Chondrocyte (in vitro differentiated cells): ENCODE measurements at regions not wholly inside any gene's neighbourhood (a gene's known extent, or its start where the extent isn't known, plus 50 kb on each side); places are given as distances from the start of the nearest gene placed in this dataset.

Experiments used
- DNase-seq: peaks from one replicate; pipeline ENCODE4 v3.0.0; 2021; ENCODE audit warnings: mixed read lengths, low spot score
- H3K27ac Mint-ChIP-seq: one replicate; pipeline ENCODE4 v1.8.0; 2021; ENCODE audit warnings: mild to moderate bottlenecking, moderate library complexity, mixed read lengths; ENCODE audit not compliant: unreplicated experiment
- H3K27me3 Mint-ChIP-seq: 2 replicates; pipeline ENCODE4 v1.8.0; 2021; ENCODE audit warnings: low read depth, mixed read lengths
- H3K36me3 Mint-ChIP-seq: 2 replicates; pipeline ENCODE4 v1.8.0; 2021; ENCODE audit warnings: low read depth, mixed read lengths
- H3K4me1 Mint-ChIP-seq: 2 replicates; pipeline ENCODE4 v1.8.0; 2021; ENCODE audit warnings: low read depth, mild to moderate bottlenecking, mixed read lengths
- H3K4me3 Mint-ChIP-seq: one replicate; pipeline ENCODE4 v1.8.0; 2021; ENCODE audit warnings: mild to moderate bottlenecking, moderate library complexity, mixed read lengths; ENCODE audit not compliant: unreplicated experiment
- H3K9me3 Mint-ChIP-seq: 2 replicates; pipeline ENCODE4 v1.8.0; 2021; ENCODE audit warnings: low read depth, mixed read lengths
- TF ChIP-seq, protein P1 (sequence below): fragments of 200-600 bp; sonication (generic); IDR thresholded peaks from 2 replicates; pipeline ENCODE4 v1.5.0; 2021; ENCODE audit warnings: antibody characterized with exemption, mild to moderate bottlenecking, moderate library complexity

DNA sequence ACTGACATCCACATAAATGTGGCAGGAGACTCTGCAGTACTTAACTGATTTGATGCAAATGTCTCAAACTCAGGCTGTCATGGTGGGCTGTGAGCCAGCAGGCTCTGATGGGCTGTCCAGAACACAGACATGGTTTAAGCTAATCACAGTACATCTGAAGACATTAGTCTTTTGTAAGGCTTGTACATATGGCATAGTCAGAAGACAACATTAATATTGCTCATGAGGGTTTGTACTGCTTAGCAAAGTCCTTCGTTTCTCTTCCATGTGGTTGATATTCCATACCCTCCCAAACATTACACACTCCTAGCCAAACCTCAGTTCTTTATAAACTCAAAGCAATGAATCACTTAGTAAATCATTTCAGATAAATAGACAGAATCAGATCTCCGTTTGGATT, 330.6 kb downstream of the RND3 start:
- Mint-ChIP-seq H3K27ac (no peak overlapping the region), H3K27me3 (no peaks in the 10 kb centered on the region), H3K4me3 (no peak overlapping the region), H3K36me3 (no peaks in the 10 kb centered on the region), H3K9me3 (no peaks in the 10 kb centered on the region), H3K4me1 (no peaks in the 10 kb centered on the region)
- no peak for DNase-seq
- TF ChIP-seq, protein P1, sequence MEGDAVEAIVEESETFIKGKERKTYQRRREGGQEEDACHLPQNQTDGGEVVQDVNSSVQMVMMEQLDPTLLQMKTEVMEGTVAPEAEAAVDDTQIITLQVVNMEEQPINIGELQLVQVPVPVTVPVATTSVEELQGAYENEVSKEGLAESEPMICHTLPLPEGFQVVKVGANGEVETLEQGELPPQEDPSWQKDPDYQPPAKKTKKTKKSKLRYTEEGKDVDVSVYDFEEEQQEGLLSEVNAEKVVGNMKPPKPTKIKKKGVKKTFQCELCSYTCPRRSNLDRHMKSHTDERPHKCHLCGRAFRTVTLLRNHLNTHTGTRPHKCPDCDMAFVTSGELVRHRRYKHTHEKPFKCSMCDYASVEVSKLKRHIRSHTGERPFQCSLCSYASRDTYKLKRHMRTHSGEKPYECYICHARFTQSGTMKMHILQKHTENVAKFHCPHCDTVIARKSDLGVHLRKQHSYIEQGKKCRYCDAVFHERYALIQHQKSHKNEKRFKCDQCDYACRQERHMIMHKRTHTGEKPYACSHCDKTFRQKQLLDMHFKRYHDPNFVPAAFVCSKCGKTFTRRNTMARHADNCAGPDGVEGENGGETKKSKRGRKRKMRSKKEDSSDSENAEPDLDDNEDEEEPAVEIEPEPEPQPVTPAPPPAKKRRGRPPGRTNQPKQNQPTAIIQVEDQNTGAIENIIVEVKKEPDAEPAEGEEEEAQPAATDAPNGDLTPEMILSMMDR: no peak

DNA sequence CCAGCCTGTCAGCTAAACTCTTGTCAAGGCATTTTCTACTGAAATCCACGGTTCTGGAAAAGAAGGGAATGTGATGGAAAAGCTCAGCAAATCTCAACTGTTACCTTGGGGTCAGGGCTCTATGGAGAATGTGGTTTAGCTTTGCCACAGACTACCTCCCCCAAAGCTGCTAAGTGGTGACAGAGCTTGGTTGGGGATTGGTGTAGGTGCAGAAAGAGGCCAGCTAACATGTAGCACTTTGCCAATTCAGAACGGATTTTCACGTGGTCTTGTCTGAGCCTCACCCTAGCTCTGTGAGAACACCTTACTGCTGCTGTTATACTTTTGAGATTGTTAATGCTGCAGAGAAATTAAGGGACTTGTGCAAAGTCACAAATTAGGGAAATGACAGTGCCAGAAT, 331.1 kb downstream of the RND3 start:
- DNase-seq: no peak
- TF ChIP-seq, protein P1: no peak
- no peaks in the 10 kb centered on the region for H3K36me3 Mint-ChIP-seq
- no peaks in the 10 kb centered on the region for H3K9me3 Mint-ChIP-seq
- H3K27ac Mint-ChIP-seq: no peak overlapping the region
- H3K4me1 Mint-ChIP-seq: no peaks in the 10 kb centered on the region
- H3K27me3 Mint-ChIP-seq: no peaks in the 10 kb centered on the region
- H3K4me3 Mint-ChIP-seq: no peak overlapping the region

DNA sequence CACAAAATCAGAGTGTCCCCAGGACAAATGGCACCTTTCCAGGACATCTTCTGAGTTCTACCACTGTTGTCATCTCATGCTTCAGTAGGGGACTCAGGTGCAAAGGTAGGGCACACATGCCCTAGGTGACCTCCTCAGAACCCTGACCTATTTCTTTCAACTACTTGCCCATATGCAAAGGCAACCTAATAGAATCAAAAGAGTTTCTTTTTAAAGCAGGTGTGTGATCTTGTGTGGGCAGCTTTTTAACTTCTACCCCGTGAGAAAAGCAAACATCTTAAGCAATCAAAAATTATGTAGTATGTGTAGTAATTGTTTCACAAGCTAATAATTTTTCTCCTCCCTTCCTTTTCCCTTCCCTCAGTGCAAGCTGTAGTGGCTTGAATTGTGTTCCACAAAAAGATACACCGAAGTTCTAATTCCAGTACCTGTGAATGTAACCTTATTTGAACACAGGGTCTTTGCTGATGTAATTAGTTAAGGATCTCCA, 333.1 kb downstream of the RND3 start:
- no peaks in the 10 kb centered on the region for H3K27me3 Mint-ChIP-seq
- no peaks in the 10 kb centered on the region for H3K36me3 Mint-ChIP-seq
- TF ChIP-seq, protein P1: no peak
- H3K9me3 Mint-ChIP-seq: no peaks in the 10 kb centered on the region
- H3K4me1 Mint-ChIP-seq: peaks cover 2% of the 10 kb centered on the region
- no peak overlapping the region for H3K4me3 Mint-ChIP-seq
- no peak overlapping the region for H3K27ac Mint-ChIP-seq
- DNase-seq: no peak

DNA sequence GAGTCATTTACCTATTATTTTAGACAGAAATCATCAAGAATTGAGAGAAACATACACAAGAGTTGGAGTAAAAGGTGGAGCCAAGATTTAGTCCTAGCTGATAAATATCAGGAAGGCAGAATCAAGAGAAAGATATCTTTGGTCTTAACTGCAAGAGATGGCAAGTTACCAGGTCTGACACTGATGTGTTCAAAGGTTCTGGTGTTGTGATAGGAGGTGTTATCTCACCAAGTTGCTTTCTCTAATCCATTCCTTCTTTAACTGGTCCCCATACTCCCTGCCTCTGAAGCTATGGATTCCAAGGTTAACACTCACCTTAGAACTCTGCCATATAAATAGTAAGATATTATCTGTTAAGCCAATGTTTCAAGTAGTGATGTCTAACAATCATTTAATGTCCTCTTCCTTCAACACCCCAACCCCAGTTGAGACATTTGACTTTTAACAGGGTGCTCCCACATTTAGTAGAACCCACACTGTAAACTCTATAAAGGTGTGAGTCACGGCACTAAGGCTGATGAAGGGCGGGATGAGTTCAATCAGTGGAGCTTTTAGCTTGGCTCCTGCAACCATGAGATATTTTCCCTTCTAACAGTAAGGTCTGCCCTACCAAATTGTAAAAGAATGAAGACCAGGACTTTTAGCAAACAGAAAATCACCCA, 333.7 kb downstream of the RND3 start:
- Mint-ChIP-seq H3K9me3 (no peaks in the 10 kb centered on the region), H3K4me3 (no peak overlapping the region), H3K27me3 (no peaks in the 10 kb centered on the region), H3K4me1 (peaks cover 3% of the 10 kb centered on the region), H3K36me3 (no peaks in the 10 kb centered on the region), H3K27ac (no peak overlapping the region)
- no peak for DNase-seq
- TF ChIP-seq, protein P1: no peak

DNA sequence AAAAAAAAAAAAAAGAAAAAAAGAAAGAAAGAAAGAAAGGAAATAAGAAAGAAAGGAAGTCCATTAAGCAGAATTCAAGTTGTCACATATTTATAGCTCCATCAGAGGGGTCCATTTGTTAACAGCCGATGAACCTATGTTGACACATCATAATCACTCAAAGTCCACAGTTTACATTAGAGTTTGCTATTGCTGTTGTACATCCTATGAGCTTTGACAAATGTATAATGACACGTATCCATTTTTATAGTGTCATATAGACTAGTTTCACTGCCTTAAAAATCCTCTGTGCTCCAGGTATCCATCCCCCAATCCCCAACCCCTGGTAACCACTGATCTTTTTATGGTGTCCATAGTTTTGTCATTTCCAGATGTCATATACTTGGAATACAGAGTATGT, 335.2 kb downstream of the RND3 start:
- no peak overlapping the region for H3K4me3 Mint-ChIP-seq
- H3K4me1 Mint-ChIP-seq: peaks cover 8% of the 10 kb centered on the region
- no peaks in the 10 kb centered on the region for H3K27me3 Mint-ChIP-seq
- H3K9me3 Mint-ChIP-seq: peaks cover 7% of the 10 kb centered on the region
- no peaks in the 10 kb centered on the region for H3K36me3 Mint-ChIP-seq
- DNase-seq: no peak
- H3K27ac Mint-ChIP-seq: no peak overlapping the region
- TF ChIP-seq, protein P1: no peak
